Osteoblast (primary cell): ENCODE measurements at regions not wholly inside any gene's neighbourhood (a gene's known extent, or its start where the extent isn't known, plus 50 kb on each side); places are given as distances from the start of the nearest gene placed in this dataset.

Experiments used
- DNase-seq: peaks from one replicate; pipeline ENCODE4 v3.0.0; 2011; ENCODE audit warnings: low spot score, mixed read lengths; ENCODE audit not compliant: insufficient read length; ENCODE audit errors: missing footprints
- H2AFZ ChIP-seq: 2 replicates; pipeline ENCODE4 v1.6.0; 2011; ENCODE audit warnings: mild to moderate bottlenecking, low read length
- H3K27ac ChIP-seq: 2 replicates; pipeline ENCODE4 v1.5.1; 2011; ENCODE audit warnings: mild to moderate bottlenecking, low read depth, low read length, moderate library complexity
- H3K27me3 ChIP-seq: 2 replicates; pipeline ENCODE4 v1.6.0; 2012; ENCODE audit warnings: mild to moderate bottlenecking, control low read depth, inconsistent platforms, low read length, moderate library complexity; ENCODE audit not compliant: insufficient read depth
- H3K36me3 ChIP-seq: 2 replicates; pipeline ENCODE4 v1.5.1; 2011; ENCODE audit warnings: mild to moderate bottlenecking, low read length, control low read depth, moderate library complexity; ENCODE audit not compliant: insufficient read depth
- H3K4me1 ChIP-seq: 2 replicates; pipeline ENCODE4 v1.5.1; 2011; ENCODE audit warnings: mild to moderate bottlenecking, low read length, control low read depth, moderate library complexity; ENCODE audit not compliant: insufficient read depth
- H3K4me2 ChIP-seq: 2 replicates; pipeline ENCODE4 v1.6.0; 2011; ENCODE audit warnings: mild to moderate bottlenecking, low read length; ENCODE audit not compliant: insufficient read depth
- H3K4me3 ChIP-seq: fragments of 200-600 bp; sonication (generic); 3 replicates; pipeline ENCODE4 v1.5.1; 2012; ENCODE audit warnings: mild to moderate bottlenecking, low read length, inconsistent platforms; ENCODE audit not compliant: insufficient read depth
- H3K79me2 ChIP-seq: 2 replicates; pipeline ENCODE4 v1.6.0; 2012; ENCODE audit warnings: mild to moderate bottlenecking, low read length, control low read depth, inconsistent platforms; ENCODE audit not compliant: insufficient read depth
- H3K9me3 ChIP-seq: 2 replicates; pipeline ENCODE4 v1.5.1; 2011; ENCODE audit warnings: low read depth, low read length, control low read depth
- H4K20me1 ChIP-seq: 2 replicates; pipeline ENCODE4 v1.6.0; 2012; ENCODE audit warnings: mild to moderate bottlenecking, low read length, control low read depth; ENCODE audit not compliant: insufficient read depth
- CTCF ChIP-seq: IDR thresholded peaks from 2 replicates; pipeline ENCODE4 v1.5.1; 2011; ENCODE audit warnings: mild to moderate bottlenecking, low read depth, low read length, moderate library complexity; ENCODE audit errors: extremely low read depth

GRCh38 chr6:142518126-142518525, 216.3 kb downstream of the ADGRG6 start:
- no peaks in the 10 kb centered on the region for H3K36me3 ChIP-seq
- DNase-seq, result no peak
- TF ChIP-seq CTCF, result no peak
- no peak overlapping the region for H3K4me3 ChIP-seq
- no peaks in the 10 kb centered on the region for H3K4me1 ChIP-seq
- no peak overlapping the region for H2AFZ ChIP-seq
- H3K27me3 ChIP-seq, result peaks cover 7% of the 10 kb centered on the region
- no peak overlapping the region for H3K27ac ChIP-seq
- H3K9me3 ChIP-seq, result no peaks in the 10 kb centered on the region
- H3K79me2 ChIP-seq, result no peaks in the 10 kb centered on the region
- H3K4me2 ChIP-seq, result no peak overlapping the region
- H4K20me1 ChIP-seq, result no peaks in the 10 kb centered on the region

- no peak overlapping the region for H3K27ac ChIP-seq
- H2AFZ ChIP-seq, result no peak overlapping the region
- H4K20me1 ChIP-seq, result no peaks in the 10 kb centered on the region
- H3K4me3 ChIP-seq, result no peak overlapping the region
- peaks cover 7% of the 10 kb centered on the region for H3K27me3 ChIP-seq
- H3K4me2 ChIP-seq, result no peak overlapping the region
- no peak for TF ChIP-seq CTCF
- no peaks in the 10 kb centered on the region for H3K36me3 ChIP-seq
- H3K4me1 ChIP-seq, result no peaks in the 10 kb centered on the region
- no peaks in the 10 kb centered on the region for H3K79me2 ChIP-seq
- DNase-seq, result no peak
- no peaks in the 10 kb centered on the region for H3K9me3 ChIP-seq
These were observed 217.0 kb downstream of the ADGRG6 start for GRCh38 chr6:142518761-142519160.

- no peaks in the 10 kb centered on the region for H3K9me3 ChIP-seq
- no peaks in the 10 kb centered on the region for H4K20me1 ChIP-seq
- H3K79me2 ChIP-seq, result no peaks in the 10 kb centered on the region
- H3K27me3 ChIP-seq, result peaks cover 7% of the 10 kb centered on the region
- H3K27ac ChIP-seq, result no peak overlapping the region
- no peaks in the 10 kb centered on the region for H3K36me3 ChIP-seq
- no peak overlapping the region for H2AFZ ChIP-seq
- DNase-seq, result no peak
- no peak overlapping the region for H3K4me3 ChIP-seq
- H3K4me1 ChIP-seq, result no peaks in the 10 kb centered on the region
- no peak overlapping the region for H3K4me2 ChIP-seq
- TF ChIP-seq CTCF, result no peak
These were observed 220.0 kb downstream of the ADGRG6 start for GRCh38 chr6:142521791-142522190.

- Histone ChIP-seq H3K4me3 (no peak overlapping the region), H3K27ac (no peak overlapping the region), H3K4me1 (no peaks in the 10 kb centered on the region), H2AFZ (no peak overlapping the region), H3K4me2 (no peak overlapping the region), H3K27me3 (peaks cover 7% of the 10 kb centered on the region), H3K79me2 (no peaks in the 10 kb centered on the region), H3K9me3 (no peaks in the 10 kb centered on the region), H3K36me3 (no peaks in the 10 kb centered on the region), H4K20me1 (no peaks in the 10 kb centered on the region)
- TF ChIP-seq CTCF, result no peak
- DNase-seq, result no peak
These were observed 221.9 kb downstream of the ADGRG6 start for GRCh38 chr6:142523515-142524375.
